K562 (cell line): ENCODE measurements at regions not wholly inside any gene's neighbourhood (a gene's known extent, or its start where the extent isn't known, plus 50 kb on each side); places are given as distances from the start of the nearest gene placed in this dataset.

Source experiments
- ATAC-seq: fragments of 200-7000 bp; cut with Tn5 transposase; 3 replicates; pipeline ENCODE4 v1.9.1; 2020; ENCODE audit warnings: moderate library complexity
- BruUV-seq: library from RNA; stranded (reverse); fragments of 400-500 nt; replicated peaks from 2 replicates; lab custom pipeline; 2021; lab: Mats Ljungman, UMichigan
- CTCF ChIA-PET: fragments of 300-600 bp; formaldehyde crosslinking; extraction: SDS; loops from one replicate; lab custom pipeline; 2021; ENCODE audit warnings: low intra/inter-chr PET ratio; lab: Yijun Ruan, JAX
- POLR2A ChIA-PET: fragments of 300-600, 350-650 bp; sonication (Branson Sonifier 250); formaldehyde crosslinking; extraction: SDS; loops from one replicate; lab custom pipeline; 2021; ENCODE audit warnings: antibody characterized with exemption, inconsistent platforms; lab: Yijun Ruan, JAX
- DNase-seq, 4 experiments: peaks; one replicate each; pipeline versions ENCODE4 v3.0.0 to v3.0.0-alpha.2; 2011 to 2018; ENCODE audit warnings: low spot score in 3 of 4, mixed read lengths in 3 of 4; ENCODE audit errors: extremely low read depth in 1 of 4
- FAIRE-seq: peaks from 2 replicates; lab custom pipeline; 2011; peaks lifted over from hg19 to GRCh38; lab: Jason Lieb, UNC
- H2AFZ ChIP-seq: 2 replicates; pipeline ENCODE4 v1.6.0; 2011; ENCODE audit warnings: low read depth, low read length, control low read depth, inconsistent platforms
- H3K27ac ChIP-seq: fragments of 200-600 bp; 3 replicates; pipeline ENCODE4 v1.8.0; 2011; ENCODE audit warnings: low read depth, mild to moderate bottlenecking, control low read depth, inconsistent platforms, low read length, moderate library complexity, mixed read lengths; ENCODE audit errors: extremely low read depth
- H3K27me3 ChIP-seq, 2 experiments: fragments of 300-600 bp in 1 of 2; 2 replicates in 1 of 2; 3 replicates in 1 of 2; pipeline versions ENCODE4 v1.6.0 to v1.8.0; 2011; ENCODE audit warnings: inconsistent platforms in 2 of 2, low read length in 2 of 2, mild to moderate bottlenecking in 1 of 2, mixed read lengths in 1 of 2, moderate library complexity in 1 of 2; ENCODE audit not compliant: control insufficient read depth in 2 of 2, insufficient read depth in 2 of 2
- H3K36me3 ChIP-seq: fragments of 300-600 bp; 3 replicates; pipeline ENCODE4 v1.8.0; 2011; ENCODE audit warnings: mild to moderate bottlenecking, low read length, inconsistent platforms; ENCODE audit not compliant: control insufficient read depth, insufficient read depth
- H3K4me1 ChIP-seq, 2 experiments: fragments of 200-600 bp in 1 of 2; replicated peaks in 1 of 2; 2 replicates in 1 of 2; 3 replicates in 1 of 2; pipeline versions ENCODE4 v1.5.1 to v1.8.0; 2011; ENCODE audit warnings: inconsistent platforms in 2 of 2, low read length in 2 of 2, mild to moderate bottlenecking in 1 of 2, mixed read lengths in 1 of 2, moderate library complexity in 1 of 2; ENCODE audit not compliant: control insufficient read depth in 2 of 2, insufficient read depth in 2 of 2
- H3K4me2 ChIP-seq: 2 replicates; pipeline ENCODE4 v1.6.1; 2011; ENCODE audit warnings: low read length, control low read depth, inconsistent platforms, mixed read lengths; ENCODE audit not compliant: insufficient read depth
- H3K4me3 ChIP-seq: fragments of 200-600 bp; sonication (generic), shearing (Covaris generic); 2 replicates; pipeline ENCODE4 v1.5.1; 2016; ENCODE audit warnings: control low read depth, inconsistent platforms
- H3K79me2 ChIP-seq: fragments of 200-600 bp; 3 replicates; pipeline ENCODE4 v1.8.0; 2011; ENCODE audit warnings: low read length, inconsistent platforms; ENCODE audit not compliant: control insufficient read depth, insufficient read depth
- H3K9ac ChIP-seq, 2 experiments: 2 replicates each; pipeline versions ENCODE4 v1.6.0 to v1.6.1; 2011; ENCODE audit warnings: low read depth in 2 of 2, low read length in 2 of 2, control low read depth in 1 of 2, inconsistent platforms in 1 of 2, mild to moderate bottlenecking in 1 of 2, mixed read lengths in 1 of 2; ENCODE audit not compliant: insufficient read depth in 1 of 2
- H3K9me1 ChIP-seq: one replicate; pipeline ENCODE4 v1.6.0; 2011; ENCODE audit warnings: inconsistent platforms, mild to moderate bottlenecking, low read length, moderate library complexity; ENCODE audit not compliant: control insufficient read depth, insufficient read depth
- H3K9me3 ChIP-seq: replicated peaks from 2 replicates; pipeline ENCODE4 v1.5.1; 2011; ENCODE audit warnings: low read depth, low read length, inconsistent platforms; ENCODE audit not compliant: control insufficient read depth, insufficient read depth
- H4K20me1 ChIP-seq: replicated peaks from 2 replicates; pipeline ENCODE4 v1.6.1; 2011; ENCODE audit warnings: low read length, inconsistent platforms, mixed read lengths; ENCODE audit not compliant: control insufficient read depth, insufficient read depth
- CREB1 ChIP-seq, 2 experiments: sonication (generic) in 1 of 2; formaldehyde crosslinking in 1 of 2; IDR thresholded peaks; 2 replicates each; pipeline versions ENCODE4 v1.6.1 to v1.8.0; 2012 to 2022; ENCODE audit warnings: inconsistent platforms in 1 of 2, mild to moderate bottlenecking in 1 of 2, missing genetic modification reagents in 1 of 2, moderate library complexity in 1 of 2
- CREM ChIP-seq: IDR thresholded peaks from 2 replicates; pipeline ENCODE4 v1.6.1; 2014; ENCODE audit warnings: antibody characterized with exemption, low read depth
- JUNB ChIP-seq: fragments of 450-650 bp; formaldehyde crosslinking; conservative IDR thresholded peaks from 2 replicates; pipeline ENCODE4 v1.4.0; 2020; ENCODE audit warnings: mild to moderate bottlenecking
- KLF10 ChIP-seq: fragments of 250-450 bp; sonication (Bioruptor Pico); IDR thresholded peaks from 2 replicates; pipeline ENCODE4 v1.6.1; 2021; ENCODE audit warnings: matching md5 sums
- PHTF2 ChIP-seq: fragments of 250-450 bp; sonication (Bioruptor Pico); IDR thresholded peaks from 2 replicates; pipeline ENCODE4 v1.5.0; 2021; ENCODE audit warnings: mild to moderate bottlenecking
- RBM14 ChIP-seq: fragments of 200-400 bp; formaldehyde crosslinking; IDR thresholded peaks from 2 replicates; pipeline ENCODE4 v1.6.1; 2018; ENCODE audit warnings: low read depth, mild to moderate bottlenecking, low read length, moderate library complexity, borderline replicate concordance; ENCODE audit not compliant: insufficient read depth
- XRCC4 ChIP-seq: IDR thresholded peaks from one replicate; pipeline ENCODE4 v1.6.1; 2011; ENCODE audit not compliant: insufficient read depth, insufficient read length; ENCODE audit errors: extremely low read depth
- ZNF311 ChIP-seq: fragments of 250-450 bp; sonication (Bioruptor Pico); IDR thresholded peaks from 2 replicates; pipeline ENCODE4 v1.4.0; 2020; ENCODE audit warnings: mild to moderate bottlenecking, moderate library complexity
- ZNF41 ChIP-seq: fragments of 250-450 bp; sonication (Bioruptor Pico); conservative IDR thresholded peaks from 2 replicates; pipeline ENCODE4 v1.4.0; 2020; ENCODE audit warnings: mild to moderate bottlenecking
- WGBS: fragments of 100-300 bp; shearing (Covaris generic); methylation state at CpG from one replicate; pipeline ENCODE4 v1.1.6; 2016; ENCODE audit warnings: low coverage, mixed read lengths; ENCODE audit not compliant: insufficient coverage; ENCODE audit errors: missing lambda C conversion rate; 5-methylcytosine and 5-hydroxymethylcytosine counted together
- in situ Hi-C: fragments of 300-500 bp; cut with MboI; formaldehyde crosslinking; loops from 4 replicates; pipeline ENCODE4 v1.15.0; 2018; ENCODE audit warnings: inconsistent platforms, mixed read lengths
- intact Hi-C: fragments of 100-400 bp; cut with micrococcal nuclease; formaldehyde crosslinking; loops from 2 replicates; pipeline ENCODE4 v1.14.2; 2022
- TF ChIP-seq, protein P1 (sequence below), 2 experiments: fragments of 450-650 bp; IDR thresholded peaks; 2 replicates each; pipeline ENCODE4 v1.6.1; 2018; ENCODE audit warnings: mild to moderate bottlenecking in 2 of 2, low read depth in 1 of 2; ENCODE audit not compliant: partially characterized antibody in 2 of 2
- TF ChIP-seq, protein P2 (sequence below): fragments of 250-450 bp; sonication (Bioruptor Pico); IDR thresholded peaks from 2 replicates; pipeline ENCODE4 v1.8.0; 2021; ENCODE audit warnings: mild to moderate bottlenecking, moderate library complexity

DNA sequence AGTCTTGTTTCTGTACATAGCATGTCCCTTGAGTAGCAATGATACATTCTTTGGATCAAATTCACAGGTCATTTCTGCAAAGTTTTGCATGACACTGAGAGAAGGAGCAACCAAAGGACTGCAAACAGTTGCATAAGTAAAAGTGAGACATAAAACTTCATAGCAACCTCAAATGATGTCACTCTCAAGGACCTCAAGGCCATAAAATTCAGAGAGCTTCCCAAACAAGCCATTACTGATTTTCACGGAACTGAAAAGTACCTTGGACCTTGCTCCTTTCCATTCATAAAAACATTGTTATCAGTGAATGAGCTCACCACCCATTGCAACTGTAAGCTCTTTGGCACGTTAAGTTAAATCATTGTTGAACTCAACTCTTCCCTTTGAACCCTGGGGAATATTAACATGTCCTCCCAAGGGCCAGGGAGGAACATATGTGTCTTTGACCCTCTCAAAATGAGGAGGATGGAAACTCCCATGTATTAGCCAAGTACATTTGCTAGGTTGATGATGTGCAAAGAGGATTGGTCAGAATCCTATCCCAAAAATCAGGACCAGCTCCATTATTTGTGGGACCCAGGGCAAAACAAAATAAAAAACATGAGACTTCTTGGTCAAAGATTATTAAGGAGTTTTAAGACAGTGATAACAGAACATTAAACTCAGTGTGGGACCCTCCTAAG is 275.0 kb upstream of the DYNLRB2 start:
- ChIA-PET CTCF (no interaction called here), POLR2A (interaction anchor here (1.2 kb wide), 1 partner anchor 498 kb away, joined by 4 read pairs; no protein-coding TSS in a partner anchor)
- Histone ChIP-seq H3K79me2 (no peaks in the 10 kb centered on the region), H3K36me3 (no peaks in the 10 kb centered on the region), H3K4me1 (no peaks in the 10 kb centered on the region), H3K27ac (no peak overlapping the region), H3K4me2 (no peak overlapping the region), H3K9me1 (no peaks in the 10 kb centered on the region), H3K27me3 (no peaks in the 10 kb centered on the region), H3K9ac (no peak overlapping the region), H3K4me3 (no peak overlapping the region), H4K20me1 (no peaks in the 10 kb centered on the region), H3K9me3 (no peaks in the 10 kb centered on the region), H2AFZ (no peak overlapping the region)
- in situ Hi-C loops (no loop called here), intact Hi-C loops (no loop called here)
- FAIRE-seq (no peak), ATAC-seq (no peak), DNase-seq (no peak)
- TF ChIP-seq CREB1 (IDR thresholded peaks at IDR 0.05) (no peak), CREB1 (CRISPR knock-in tag; IDR thresholded peaks at IDR 0.05) (no peak), ZNF311 (CRISPR knock-in tag) (no peak), CREM (no peak), PHTF2 (CRISPR knock-in tag) (no peak), JUNB (CRISPR knock-in tag) (no peak), KLF10 (no peak), RBM14 (no peak), XRCC4 (no peak), ZNF41 (CRISPR knock-in tag) (no peak)
- TF ChIP-seq, protein P1, sequence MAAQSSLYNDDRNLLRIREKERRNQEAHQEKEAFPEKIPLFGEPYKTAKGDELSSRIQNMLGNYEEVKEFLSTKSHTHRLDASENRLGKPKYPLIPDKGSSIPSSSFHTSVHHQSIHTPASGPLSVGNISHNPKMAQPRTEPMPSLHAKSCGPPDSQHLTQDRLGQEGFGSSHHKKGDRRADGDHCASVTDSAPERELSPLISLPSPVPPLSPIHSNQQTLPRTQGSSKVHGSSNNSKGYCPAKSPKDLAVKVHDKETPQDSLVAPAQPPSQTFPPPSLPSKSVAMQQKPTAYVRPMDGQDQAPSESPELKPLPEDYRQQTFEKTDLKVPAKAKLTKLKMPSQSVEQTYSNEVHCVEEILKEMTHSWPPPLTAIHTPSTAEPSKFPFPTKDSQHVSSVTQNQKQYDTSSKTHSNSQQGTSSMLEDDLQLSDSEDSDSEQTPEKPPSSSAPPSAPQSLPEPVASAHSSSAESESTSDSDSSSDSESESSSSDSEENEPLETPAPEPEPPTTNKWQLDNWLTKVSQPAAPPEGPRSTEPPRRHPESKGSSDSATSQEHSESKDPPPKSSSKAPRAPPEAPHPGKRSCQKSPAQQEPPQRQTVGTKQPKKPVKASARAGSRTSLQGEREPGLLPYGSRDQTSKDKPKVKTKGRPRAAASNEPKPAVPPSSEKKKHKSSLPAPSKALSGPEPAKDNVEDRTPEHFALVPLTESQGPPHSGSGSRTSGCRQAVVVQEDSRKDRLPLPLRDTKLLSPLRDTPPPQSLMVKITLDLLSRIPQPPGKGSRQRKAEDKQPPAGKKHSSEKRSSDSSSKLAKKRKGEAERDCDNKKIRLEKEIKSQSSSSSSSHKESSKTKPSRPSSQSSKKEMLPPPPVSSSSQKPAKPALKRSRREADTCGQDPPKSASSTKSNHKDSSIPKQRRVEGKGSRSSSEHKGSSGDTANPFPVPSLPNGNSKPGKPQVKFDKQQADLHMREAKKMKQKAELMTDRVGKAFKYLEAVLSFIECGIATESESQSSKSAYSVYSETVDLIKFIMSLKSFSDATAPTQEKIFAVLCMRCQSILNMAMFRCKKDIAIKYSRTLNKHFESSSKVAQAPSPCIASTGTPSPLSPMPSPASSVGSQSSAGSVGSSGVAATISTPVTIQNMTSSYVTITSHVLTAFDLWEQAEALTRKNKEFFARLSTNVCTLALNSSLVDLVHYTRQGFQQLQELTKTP (IDR thresholded peaks at IDR 0.05; ENCODE audit: low read depth in 1 of 2, partially characterized antibody in 2 of 2), result no peak
- TF ChIP-seq, protein P2, sequence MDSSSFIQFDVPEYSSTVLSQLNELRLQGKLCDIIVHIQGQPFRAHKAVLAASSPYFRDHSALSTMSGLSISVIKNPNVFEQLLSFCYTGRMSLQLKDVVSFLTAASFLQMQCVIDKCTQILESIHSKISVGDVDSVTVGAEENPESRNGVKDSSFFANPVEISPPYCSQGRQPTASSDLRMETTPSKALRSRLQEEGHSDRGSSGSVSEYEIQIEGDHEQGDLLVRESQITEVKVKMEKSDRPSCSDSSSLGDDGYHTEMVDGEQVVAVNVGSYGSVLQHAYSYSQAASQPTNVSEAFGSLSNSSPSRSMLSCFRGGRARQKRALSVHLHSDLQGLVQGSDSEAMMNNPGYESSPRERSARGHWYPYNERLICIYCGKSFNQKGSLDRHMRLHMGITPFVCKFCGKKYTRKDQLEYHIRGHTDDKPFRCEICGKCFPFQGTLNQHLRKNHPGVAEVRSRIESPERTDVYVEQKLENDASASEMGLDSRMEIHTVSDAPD (CRISPR knock-in tag), result no peak
- 0% methylated on average over 2 of the region's 2 CpGs for WGBS
- BruUV-seq, result no TSS peak
